ENCODE measurements at regions not wholly inside any gene's neighbourhood (a gene's known extent, or its start where the extent isn't known, plus 50 kb on each side); places are given as distances from the start of the nearest gene placed in this dataset.

- TF ChIP-seq GATA2 (IDR thresholded peaks at IDR 0.05; ENCODE audit: low read depth, low read length) (no peak), GATA3 (IDR thresholded peaks at IDR 0.05; ENCODE audit: low read depth, low read length) (no peak)
Observed at GRCh38 chr6:6835223-6835503, 246.6 kb downstream of the LY86 start.

- TF ChIP-seq GATA3 (IDR thresholded peaks at IDR 0.05; ENCODE audit: low read depth, low read length) (no peak), GATA2 (IDR thresholded peaks at IDR 0.05; ENCODE audit: low read depth, low read length) (no peak)
Observed at GRCh38 chr6:6836609-6837406, 248.3 kb downstream of the LY86 start.

- TF ChIP-seq GATA3 (IDR thresholded peaks at IDR 0.05; ENCODE audit: low read depth, low read length) (no peak), GATA2 (IDR thresholded peaks at IDR 0.05; ENCODE audit: low read depth, low read length) (no peak)
Observed at GRCh38 chr6:6837541-6838080, 249.1 kb downstream of the LY86 start.

GRCh38 chr6:6840831-6841291, 252.3 kb downstream of the LY86 start:
- TF ChIP-seq GATA3 (IDR thresholded peaks at IDR 0.05; ENCODE audit: low read depth, low read length) = no peak
- TF ChIP-seq GATA2 (IDR thresholded peaks at IDR 0.05; ENCODE audit: low read depth, low read length) = no peak

GRCh38 chr6:6841571-6841970, 253.1 kb downstream of the LY86 start:
- TF ChIP-seq GATA3 (IDR thresholded peaks at IDR 0.05; ENCODE audit: low read depth, low read length) (no peak), GATA2 (IDR thresholded peaks at IDR 0.05; ENCODE audit: low read depth, low read length) (no peak)

- TF ChIP-seq GATA3 (IDR thresholded peaks at IDR 0.05; ENCODE audit: low read depth, low read length) (no peak), GATA2 (IDR thresholded peaks at IDR 0.05; ENCODE audit: low read depth, low read length) (no peak)
Observed at GRCh38 chr6:6842291-6842690, 253.8 kb downstream of the LY86 start.

GRCh38 chr6:6843057-6843627, 254.6 kb downstream of the LY86 start:
- TF ChIP-seq GATA2 (IDR thresholded peaks at IDR 0.05; ENCODE audit: low read depth, low read length) (no peak), GATA3 (IDR thresholded peaks at IDR 0.05; ENCODE audit: low read depth, low read length) (no peak)

- TF ChIP-seq GATA2 (IDR thresholded peaks at IDR 0.05; ENCODE audit: low read depth, low read length) (no peak), GATA3 (IDR thresholded peaks at IDR 0.05; ENCODE audit: low read depth, low read length) (no peak)
Observed at GRCh38 chr6:6843777-6844176, 255.3 kb downstream of the LY86 start.

GRCh38 chr6:6844530-6844929, 256.0 kb downstream of the LY86 start:
- TF ChIP-seq GATA3 (IDR thresholded peaks at IDR 0.05; ENCODE audit: low read depth, low read length) (no peak), GATA2 (IDR thresholded peaks at IDR 0.05; ENCODE audit: low read depth, low read length) (no peak)

GRCh38 chr6:6845603-6846002, 257.1 kb downstream of the LY86 start:
- no peak for TF ChIP-seq GATA2 (IDR thresholded peaks at IDR 0.05; ENCODE audit: low read depth, low read length)
- TF ChIP-seq GATA3 (IDR thresholded peaks at IDR 0.05; ENCODE audit: low read depth, low read length) = no peak

- no peak for TF ChIP-seq GATA2 (IDR thresholded peaks at IDR 0.05; ENCODE audit: low read depth, low read length)
- TF ChIP-seq GATA3 (IDR thresholded peaks at IDR 0.05; ENCODE audit: low read depth, low read length) = no peak
Observed at GRCh38 chr6:6847591-6847990, 259.1 kb downstream of the LY86 start.

GRCh38 chr6:6851059-6851948, 256.5 kb upstream of the RREB1 start:
- TF ChIP-seq GATA3 (IDR thresholded peaks at IDR 0.05; ENCODE audit: low read depth, low read length) (no peak), GATA2 (IDR thresholded peaks at IDR 0.05; ENCODE audit: low read depth, low read length) (no peak)

GRCh38 chr6:6851949-6852261, 255.9 kb upstream of the RREB1 start:
- no peak for TF ChIP-seq GATA2 (IDR thresholded peaks at IDR 0.05; ENCODE audit: low read depth, low read length)
- no peak for TF ChIP-seq GATA3 (IDR thresholded peaks at IDR 0.05; ENCODE audit: low read depth, low read length)

Data from SH-SY5Y (cell line).